Right hindlimb (tissue), 1 donor: ENCODE measurements at regions not wholly inside any gene's neighbourhood (a gene's known extent, or its start where the extent isn't known, plus 50 kb on each side); places are given as distances from the start of the nearest gene placed in this dataset.

ENCODE experiments used
- DNase-seq: peaks from one replicate; pipeline ENCODE4 v3.0.0-alpha.2; 2018

GRCh38 chr5:61837788-61838187 lies 468.2 kb upstream of the KIF2A start:
- no peak for DNase-seq

GRCh38 chr5:61840361-61840760 lies 465.6 kb upstream of the KIF2A start:
- DNase-seq = no peak

GRCh38 chr5:61842840-61843239 lies 463.2 kb upstream of the KIF2A start:
- no peak for DNase-seq

GRCh38 chr5:61850696-61851095 lies 455.3 kb upstream of the KIF2A start:
- DNase-seq = no peak

GRCh38 chr5:61854531-61854930 lies 451.5 kb upstream of the KIF2A start:
- DNase-seq = no peak

GRCh38 chr5:61860978-61861377 lies 445.0 kb upstream of the KIF2A start:
- DNase-seq = no peak

- no peak for DNase-seq
These were observed 439.1 kb upstream of the KIF2A start for GRCh38 chr5:61866930-61867329.

- DNase-seq = no peak
These were observed 436.7 kb upstream of the KIF2A start for GRCh38 chr5:61869333-61869732.

- DNase-seq = no peak
These were observed 427.5 kb upstream of the KIF2A start for GRCh38 chr5:61878471-61878870.

- DNase-seq = peak; percentile 19
These were observed 424.1 kb upstream of the KIF2A start for GRCh38 chr5:61881821-61882487.

- no peak for DNase-seq
These were observed 423.0 kb upstream of the KIF2A start for GRCh38 chr5:61882901-61883500.

GRCh38 chr5:61884252-61884855 lies 421.7 kb upstream of the KIF2A start:
- no peak for DNase-seq

- no peak for DNase-seq
These were observed 419.8 kb upstream of the KIF2A start for GRCh38 chr5:61886214-61886613.

- DNase-seq = no peak
These were observed 418.7 kb upstream of the KIF2A start for GRCh38 chr5:61887271-61887670.

- no peak for DNase-seq
These were observed 412.0 kb upstream of the KIF2A start for GRCh38 chr5:61894046-61894445.

- no peak for DNase-seq
These were observed 409.2 kb upstream of the KIF2A start for GRCh38 chr5:61896811-61897210.

GRCh38 chr5:61897251-61897650 lies 408.8 kb upstream of the KIF2A start:
- no peak for DNase-seq

GRCh38 chr5:61901997-61902396 lies 404.0 kb upstream of the KIF2A start:
- DNase-seq = no peak

- no peak for DNase-seq
These were observed 401.3 kb upstream of the KIF2A start for GRCh38 chr5:61904730-61905129.

- DNase-seq = no peak
These were observed 400.4 kb upstream of the KIF2A start for GRCh38 chr5:61905613-61906012.

GRCh38 chr5:61906820-61907219 lies 399.2 kb upstream of the KIF2A start:
- no peak for DNase-seq

GRCh38 chr5:61907995-61908394 lies 398.0 kb upstream of the KIF2A start:
- no peak for DNase-seq

GRCh38 chr5:61910771-61911170 lies 395.2 kb upstream of the KIF2A start:
- no peak for DNase-seq

GRCh38 chr5:61912559-61912958 lies 393.4 kb upstream of the KIF2A start:
- DNase-seq = no peak

- no peak for DNase-seq
These were observed 390.4 kb upstream of the KIF2A start for GRCh38 chr5:61915646-61916045.
